Stomach (tissue), 8 donors: ENCODE measurements at regions not wholly inside any gene's neighbourhood (a gene's known extent, or its start where the extent isn't known, plus 50 kb on each side); places are given as distances from the start of the nearest gene placed in this dataset.

Experiments
- DNase-seq, 2 donors: peaks; one replicate each; pipeline versions ENCODE4 v3.0.0 to v3.0.0-alpha.2; 2013 to 2019
- H3K27ac ChIP-seq, 5 donors: fragments of 200-600 bp in 4 of 5; sonication (generic) in 4 of 5; one replicate each; pipeline ENCODE4 v1.5.1; 2013 to 2019; ENCODE audit warnings: mild to moderate bottlenecking in 1 of 5, moderate library complexity in 1 of 5
- H3K27me3 ChIP-seq, 3 donors: fragments of 200-600 bp; sonication (generic); one replicate each; pipeline ENCODE4 v1.5.1; 2017 to 2019; ENCODE audit warnings: mixed run types in 1 of 3
- H3K36me3 ChIP-seq, 4 donors: fragments of 200-600 bp; sonication (generic); 1 replicate in 3 of 4; 2 replicates in 1 of 4; pipeline ENCODE4 v1.5.1; 2016 to 2019
- H3K4me1 ChIP-seq, 4 donors: fragments of 200-600 bp; sonication (generic); one replicate each; pipeline ENCODE4 v1.5.1; 2016 to 2019
- H3K4me3 ChIP-seq, 4 donors: fragments of 200-600 bp; sonication (generic) in 3 of 4; one replicate each; pipeline ENCODE4 v1.5.1; 2016 to 2019; ENCODE audit warnings: mild to moderate bottlenecking in 1 of 4
- H3K9me3 ChIP-seq, 4 donors: fragments of 200-600 bp; sonication (generic); one replicate each; pipeline ENCODE4 v1.5.1; 2016 to 2019
- EP300 ChIP-seq: sonication (generic); formaldehyde crosslinking; IDR thresholded peaks from one replicate; pipeline ENCODE4 v1.6.1; 2017; ENCODE audit warnings: antibody characterized with exemption
- POLR2A ChIP-seq, 4 donors: fragments of 450-650 bp; IDR thresholded peaks; one replicate each; pipeline ENCODE4 v1.6.1; 2016; ENCODE audit warnings: antibody characterized with exemption in 4 of 4, control low read depth in 2 of 4, mild to moderate bottlenecking in 1 of 4, moderate library complexity in 1 of 4
- POLR2AphosphoS5 ChIP-seq, 3 donors: sonication (generic); formaldehyde crosslinking; IDR thresholded peaks; one replicate each; pipeline ENCODE4 v1.6.1; 2016; ENCODE audit warnings: antibody characterized with exemption in 3 of 3
- WGBS, 5 donors: extraction: QIAGEN DNeasy Blood & Tissue Kit in 3 of 5; methylation state at CpG; one replicate each; pipeline versions ENCODE4 v1.1.5 to v1.1.7; 2013 to 2018; 5-methylcytosine and 5-hydroxymethylcytosine counted together
- intact Hi-C: fragments of 100-400 bp; cut with DNase I; formaldehyde crosslinking; loops from one replicate; pipeline ENCODE4 v1.15.1; 2023; ENCODE audit warnings: low total_unique reads
- TF ChIP-seq, protein P1 (sequence below), 7 experiments: fragments of 450-650 bp in 4 of 7; fragments of 200-600 bp in 3 of 7; sonication (generic) in 3 of 7; IDR thresholded peaks; one replicate each; pipeline ENCODE4 v1.5.1; 2016 to 2019; ENCODE audit warnings: antibody characterized with exemption in 7 of 7, control low read depth in 2 of 7, mild to moderate bottlenecking in 1 of 7
- donor health status: healthy with polysubstance abuse.
- donor health status: Bipolar disorder and iron deficiency.
- donor health status: healthy.

GRCh38 chr2:226093364-226093763 lies 693.9 kb downstream of the NYAP2 start:
- Histone ChIP-seq H3K4me1 (no peaks in the 10 kb centered on the region), H3K36me3 (no peaks in the 10 kb centered on the region), H3K9me3 (peaks cover 0 to 5% (median 2%) of the 10 kb centered on the region in 4 donors), H3K27me3 (no peaks in the 10 kb centered on the region), H3K4me3 (no peak overlapping the region), H3K27ac (no peak overlapping the region)
- intact Hi-C loops = no loop called here
- TF ChIP-seq, protein P1, sequence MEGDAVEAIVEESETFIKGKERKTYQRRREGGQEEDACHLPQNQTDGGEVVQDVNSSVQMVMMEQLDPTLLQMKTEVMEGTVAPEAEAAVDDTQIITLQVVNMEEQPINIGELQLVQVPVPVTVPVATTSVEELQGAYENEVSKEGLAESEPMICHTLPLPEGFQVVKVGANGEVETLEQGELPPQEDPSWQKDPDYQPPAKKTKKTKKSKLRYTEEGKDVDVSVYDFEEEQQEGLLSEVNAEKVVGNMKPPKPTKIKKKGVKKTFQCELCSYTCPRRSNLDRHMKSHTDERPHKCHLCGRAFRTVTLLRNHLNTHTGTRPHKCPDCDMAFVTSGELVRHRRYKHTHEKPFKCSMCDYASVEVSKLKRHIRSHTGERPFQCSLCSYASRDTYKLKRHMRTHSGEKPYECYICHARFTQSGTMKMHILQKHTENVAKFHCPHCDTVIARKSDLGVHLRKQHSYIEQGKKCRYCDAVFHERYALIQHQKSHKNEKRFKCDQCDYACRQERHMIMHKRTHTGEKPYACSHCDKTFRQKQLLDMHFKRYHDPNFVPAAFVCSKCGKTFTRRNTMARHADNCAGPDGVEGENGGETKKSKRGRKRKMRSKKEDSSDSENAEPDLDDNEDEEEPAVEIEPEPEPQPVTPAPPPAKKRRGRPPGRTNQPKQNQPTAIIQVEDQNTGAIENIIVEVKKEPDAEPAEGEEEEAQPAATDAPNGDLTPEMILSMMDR (IDR thresholded peaks at IDR 0.05) = no peak
- TF ChIP-seq EP300 (no peak), POLR2A (IDR thresholded peaks at IDR 0.05) (no peak), POLR2AphosphoS5 (IDR thresholded peaks at IDR 0.05) (no peak)
- no peak for DNase-seq
- WGBS, 5 donors = 69 to 76% (median 72%) methylated on average over 2 of the region's 2 CpGs

DNA sequence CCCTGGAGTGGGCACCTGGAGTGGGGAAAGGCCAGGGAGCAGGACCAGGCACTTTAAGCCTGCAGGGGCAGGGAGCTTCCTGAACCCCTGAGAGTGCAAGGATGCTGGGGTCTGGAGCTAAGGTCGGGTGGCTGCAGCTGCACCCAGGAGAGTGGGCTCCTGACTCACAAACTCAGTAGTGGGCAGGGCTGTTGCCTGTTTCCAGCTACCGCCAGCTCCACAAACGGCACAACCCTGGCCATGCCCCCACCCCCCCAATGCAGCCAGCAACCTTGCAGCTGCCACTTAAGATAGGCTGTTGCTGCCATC lies 688.8 kb downstream of the NYAP2 start:
- H3K9me3 ChIP-seq = peaks cover 0 to 3% (median 0%) of the 10 kb centered on the region in 4 donors
- H3K27ac ChIP-seq = no peak overlapping the region
- H3K27me3 ChIP-seq = no peaks in the 10 kb centered on the region
- H3K4me3 ChIP-seq = no peak overlapping the region
- DNase-seq = no peak
- no peaks in the 10 kb centered on the region for H3K4me1 ChIP-seq
- TF ChIP-seq EP300 (no peak), POLR2AphosphoS5 (IDR thresholded peaks at IDR 0.05) (no peak), POLR2A (IDR thresholded peaks at IDR 0.05) (no peak)
- TF ChIP-seq, protein P1 (IDR thresholded peaks at IDR 0.05) = no peak
- intact Hi-C loops = no loop called here
- WGBS, 5 donors = 63 to 91% (median 75%) methylated on average over 3 of the region's 3 CpGs
- no peaks in the 10 kb centered on the region for H3K36me3 ChIP-seq

- TF ChIP-seq, protein P1 (IDR thresholded peaks at IDR 0.05) = no peak
- no peak for TF ChIP-seq POLR2A (IDR thresholded peaks at IDR 0.05)
- TF ChIP-seq EP300 = no peak
- no peak for TF ChIP-seq POLR2AphosphoS5 (IDR thresholded peaks at IDR 0.05)
- no peak for DNase-seq
These were observed 688.2 kb downstream of the NYAP2 start for GRCh38 chr2:226087505-226088365.

DNA sequence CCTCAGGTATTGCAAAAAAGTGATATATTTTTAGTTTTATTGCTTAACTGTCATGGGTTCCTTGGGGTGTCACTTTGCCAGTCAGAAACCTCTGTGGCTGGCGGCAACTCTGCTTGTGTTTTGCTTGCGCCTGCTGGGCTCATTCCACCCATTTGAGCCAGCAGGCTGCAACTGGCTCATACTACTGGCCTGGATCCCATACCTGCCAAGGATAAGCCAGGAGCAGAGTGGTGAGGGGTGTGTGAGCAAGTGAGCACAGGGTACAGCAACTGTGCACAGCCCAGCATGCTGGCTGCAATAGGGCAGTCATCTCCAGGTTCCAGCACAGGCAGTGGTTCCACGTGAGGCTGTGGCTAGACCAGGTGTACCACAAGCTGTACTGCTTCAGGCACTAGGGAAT lies 687.5 kb downstream of the NYAP2 start:
- intact Hi-C loops = no loop called here
- DNase-seq = no peak
- Histone ChIP-seq H3K36me3 (no peaks in the 10 kb centered on the region), H3K27ac (no peak overlapping the region), H3K4me3 (no peak overlapping the region), H3K4me1 (no peaks in the 10 kb centered on the region), H3K9me3 (no peaks in the 10 kb centered on the region), H3K27me3 (no peaks in the 10 kb centered on the region)
- TF ChIP-seq POLR2AphosphoS5 (IDR thresholded peaks at IDR 0.05) (no peak), POLR2A (IDR thresholded peaks at IDR 0.05) (no peak), EP300 (no peak)
- TF ChIP-seq, protein P1 (IDR thresholded peaks at IDR 0.05) = no peak
- WGBS, 5 donors = 88 to 100% (median 97%) methylated on average over 3 of the region's 3 CpGs

More at GRCh38 chr2:226087505-226088365, 688.2 kb downstream of the NYAP2 start:
- Histone ChIP-seq H3K27me3 (no peaks in the 10 kb centered on the region), H3K36me3 (no peaks in the 10 kb centered on the region), H3K4me1 (no peaks in the 10 kb centered on the region), H3K4me3 (no peak overlapping the region), H3K9me3 (no peaks in the 10 kb centered on the region), H3K27ac (no peak overlapping the region)
- WGBS, 5 donors = 80 to 86% (median 83%) methylated on average over 3 to 5 of the region's 5 CpGs
- intact Hi-C loops = no loop called here
